A549 (cell line): ENCODE measurements at regions not wholly inside any gene's neighbourhood (a gene's known extent, or its start where the extent isn't known, plus 50 kb on each side); places are given as distances from the start of the nearest gene placed in this dataset.

Source experiments
- ATAC-seq, 2 experiments: fragments of 200-7000 bp in 1 of 2; fragments of >200 bp in 1 of 2; cut with Nextera tagmentation in 1 of 2; cut with Tn5 transposase in 1 of 2; 3 replicates each; pipeline versions ENCODE4 v1.8.0 to v1.9.1; 2018 to 2020; ENCODE audit warnings: mild to moderate bottlenecking in 1 of 2, moderate library complexity in 1 of 2
- CTCF ChIA-PET: fragments of 300-600 bp; sonication (Branson Sonifier 250); formaldehyde crosslinking; extraction: SDS; loops from one replicate; lab custom pipeline; 2021; ENCODE audit warnings: antibody characterized with exemption, inconsistent platforms; lab: Yijun Ruan, JAX
- POLR2A ChIA-PET: fragments of 350-600 bp; formaldehyde crosslinking; extraction: SDS; loops from one replicate; lab custom pipeline; 2021; ENCODE audit warnings: antibody characterized with exemption, inconsistent platforms; lab: Yijun Ruan, JAX
- DNase-seq, 2 experiments: peaks; one replicate each; pipeline versions ENCODE4 v3.0.0 to v3.0.0-alpha.2; 2011 to 2016; ENCODE audit warnings: low read depth in 1 of 2, low spot score in 1 of 2
- FAIRE-seq: peaks from 2 replicates; lab custom pipeline; 2011; peaks lifted over from hg19 to GRCh38; lab: Jason Lieb, UNC
- H3K27ac ChIP-seq, 2 experiments: fragments of >200 bp; sonication (Bioruptor Twin); formaldehyde crosslinking; 3 replicates each; pipeline ENCODE4 v1.5.1; 2016 to 2017
- H3K4me1 ChIP-seq: fragments of >200 bp; sonication (Bioruptor Twin); formaldehyde crosslinking; 3 replicates; pipeline ENCODE4 v1.6.1; 2016
- H3K4me2 ChIP-seq: fragments of >200 bp; sonication (Bioruptor Twin); formaldehyde crosslinking; 3 replicates; pipeline ENCODE4 v1.6.1; 2016
- H3K4me3 ChIP-seq: fragments of >200 bp; sonication (Bioruptor Twin); formaldehyde crosslinking; 3 replicates; pipeline ENCODE4 v1.5.1; 2016
- H3K9me3 ChIP-seq: fragments of >200 bp; sonication (Bioruptor Twin); formaldehyde crosslinking; 3 replicates; pipeline ENCODE4 v1.6.1; 2016
- CBX8 ChIP-seq: fragments of 200-600 bp; sonication (generic); IDR thresholded peaks from 2 replicates; pipeline ENCODE4 v1.6.1; 2016
- CEBPB ChIP-seq, 2 experiments: fragments of >200 bp in 1 of 2; sonication (Bioruptor Twin) in 1 of 2; formaldehyde crosslinking in 1 of 2; IDR thresholded peaks; 2 replicates each; pipeline ENCODE4 v1.6.1; 2012 to 2016
- CHD2 ChIP-seq: fragments of 150-350 bp; IDR thresholded peaks from 2 replicates; pipeline ENCODE4 v1.6.1; 2014; ENCODE audit warnings: low read length; ENCODE audit not compliant: partially characterized antibody
- EHF ChIP-seq: fragments of 250-450 bp; sonication (Bioruptor Pico); IDR thresholded peaks from 2 replicates; pipeline ENCODE4 v1.5.0; 2020; ENCODE audit warnings: mild to moderate bottlenecking
- FOSB ChIP-seq: fragments of 250-450 bp; sonication (Bioruptor Pico); IDR thresholded peaks from 2 replicates; pipeline ENCODE4 v1.5.0; 2020; ENCODE audit warnings: mild to moderate bottlenecking, moderate library complexity
- FOXS1 ChIP-seq: fragments of 250-450 bp; sonication (Bioruptor Pico); IDR thresholded peaks from 2 replicates; pipeline ENCODE4 v1.5.0; 2020; ENCODE audit warnings: mild to moderate bottlenecking, moderate library complexity
- GATA3 ChIP-seq: IDR thresholded peaks from 2 replicates; pipeline ENCODE4 v1.6.1; 2012; ENCODE audit warnings: borderline replicate concordance
- KDM1A ChIP-seq: fragments of 200-600 bp; sonication (generic); IDR thresholded peaks from 2 replicates; pipeline ENCODE4 v1.6.1; 2016; ENCODE audit warnings: low read depth, mild to moderate bottlenecking
- NPAS2 ChIP-seq: fragments of 250-450 bp; sonication (Bioruptor Pico); IDR thresholded peaks from 2 replicates; pipeline ENCODE4 v1.8.0; 2022; ENCODE audit warnings: mild to moderate bottlenecking, moderate library complexity, borderline replicate concordance
- NR3C1 ChIP-seq: fragments of >200 bp; sonication (Bioruptor Twin); formaldehyde crosslinking; IDR thresholded peaks from 3 replicates; pipeline ENCODE4 v1.6.1; 2017
- SREBF2 ChIP-seq: fragments of 450-650 bp; IDR thresholded peaks from 2 replicates; pipeline ENCODE4 v1.6.1; 2014; ENCODE audit warnings: mild to moderate bottlenecking, moderate library complexity
- WGBS: methylation state at CpG from one replicate; pipeline ENCODE4 v1.1.6; 2017; ENCODE audit errors: missing lambda C conversion rate; 5-methylcytosine and 5-hydroxymethylcytosine counted together
- TF ChIP-seq, protein P1 (sequence below): IDR thresholded peaks from 2 replicates; pipeline ENCODE4 v1.6.1; 2012
- TF ChIP-seq, protein P2 (sequence below): IDR thresholded peaks from 2 replicates; pipeline ENCODE4 v1.6.1; 2012; ENCODE audit warnings: low read depth, borderline replicate concordance
- TF ChIP-seq, protein P3 (sequence below): fragments of 200-600 bp; sonication (generic); IDR thresholded peaks from 2 replicates; pipeline ENCODE4 v1.6.1; 2016; ENCODE audit warnings: antibody characterized with exemption, mild to moderate bottlenecking, moderate library complexity
- TF ChIP-seq, protein P4 (sequence below): fragments of 150-350 bp; IDR thresholded peaks from 2 replicates; pipeline ENCODE4 v1.6.1; 2014; ENCODE audit warnings: low read depth, mild to moderate bottlenecking, low read length
- TF ChIP-seq, protein P5 (sequence below): IDR thresholded peaks from 2 replicates; pipeline ENCODE4 v1.6.1; 2012

DNA sequence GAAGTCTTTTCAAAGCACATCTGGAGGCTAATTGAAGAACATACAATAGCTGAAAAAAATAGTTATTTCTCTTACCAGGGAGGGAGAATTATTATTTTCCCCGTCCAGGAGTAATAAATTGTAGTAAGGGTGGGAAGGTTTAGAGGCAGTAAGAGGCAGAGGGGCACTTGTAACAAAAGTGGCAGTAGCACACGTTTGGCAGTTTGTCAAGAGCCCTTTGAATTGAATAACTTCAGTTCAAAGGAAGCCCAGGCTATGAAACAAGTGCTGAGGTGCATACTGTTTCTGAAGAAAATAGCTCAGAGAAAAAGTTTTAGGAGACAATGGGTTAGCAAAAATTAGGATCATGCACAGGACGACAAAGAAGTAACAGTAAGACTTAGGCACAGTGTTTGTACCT lies 451.3 kb downstream of the LRRC70 start:
- WGBS = 0% methylated on average over 3 of the region's 3 CpGs
- Histone ChIP-seq H3K4me3 (no peak overlapping the region), H3K27ac (no peak overlapping the region), H3K4me2 (no peak overlapping the region), H3K9me3 (peaks cover 10% of the 10 kb centered on the region; the same call in 2 of the 3 replicates), H3K4me1 (no peaks in the 10 kb centered on the region)
- TF ChIP-seq KDM1A (no peak), EHF (CRISPR knock-in tag) (no peak), CHD2 (no peak), FOXS1 (CRISPR knock-in tag) (no peak), GATA3 (no peak), CBX8 (no peak), FOSB (CRISPR knock-in tag) (no peak), NR3C1 (no peak)
- TF ChIP-seq, protein P1, sequence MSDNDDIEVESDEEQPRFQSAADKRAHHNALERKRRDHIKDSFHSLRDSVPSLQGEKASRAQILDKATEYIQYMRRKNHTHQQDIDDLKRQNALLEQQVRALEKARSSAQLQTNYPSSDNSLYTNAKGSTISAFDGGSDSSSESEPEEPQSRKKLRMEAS = no peak
- TF ChIP-seq, protein P2, sequence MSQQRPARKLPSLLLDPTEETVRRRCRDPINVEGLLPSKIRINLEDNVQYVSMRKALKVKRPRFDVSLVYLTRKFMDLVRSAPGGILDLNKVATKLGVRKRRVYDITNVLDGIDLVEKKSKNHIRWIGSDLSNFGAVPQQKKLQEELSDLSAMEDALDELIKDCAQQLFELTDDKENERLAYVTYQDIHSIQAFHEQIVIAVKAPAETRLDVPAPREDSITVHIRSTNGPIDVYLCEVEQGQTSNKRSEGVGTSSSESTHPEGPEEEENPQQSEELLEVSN = no peak
- TF ChIP-seq, protein P3, sequence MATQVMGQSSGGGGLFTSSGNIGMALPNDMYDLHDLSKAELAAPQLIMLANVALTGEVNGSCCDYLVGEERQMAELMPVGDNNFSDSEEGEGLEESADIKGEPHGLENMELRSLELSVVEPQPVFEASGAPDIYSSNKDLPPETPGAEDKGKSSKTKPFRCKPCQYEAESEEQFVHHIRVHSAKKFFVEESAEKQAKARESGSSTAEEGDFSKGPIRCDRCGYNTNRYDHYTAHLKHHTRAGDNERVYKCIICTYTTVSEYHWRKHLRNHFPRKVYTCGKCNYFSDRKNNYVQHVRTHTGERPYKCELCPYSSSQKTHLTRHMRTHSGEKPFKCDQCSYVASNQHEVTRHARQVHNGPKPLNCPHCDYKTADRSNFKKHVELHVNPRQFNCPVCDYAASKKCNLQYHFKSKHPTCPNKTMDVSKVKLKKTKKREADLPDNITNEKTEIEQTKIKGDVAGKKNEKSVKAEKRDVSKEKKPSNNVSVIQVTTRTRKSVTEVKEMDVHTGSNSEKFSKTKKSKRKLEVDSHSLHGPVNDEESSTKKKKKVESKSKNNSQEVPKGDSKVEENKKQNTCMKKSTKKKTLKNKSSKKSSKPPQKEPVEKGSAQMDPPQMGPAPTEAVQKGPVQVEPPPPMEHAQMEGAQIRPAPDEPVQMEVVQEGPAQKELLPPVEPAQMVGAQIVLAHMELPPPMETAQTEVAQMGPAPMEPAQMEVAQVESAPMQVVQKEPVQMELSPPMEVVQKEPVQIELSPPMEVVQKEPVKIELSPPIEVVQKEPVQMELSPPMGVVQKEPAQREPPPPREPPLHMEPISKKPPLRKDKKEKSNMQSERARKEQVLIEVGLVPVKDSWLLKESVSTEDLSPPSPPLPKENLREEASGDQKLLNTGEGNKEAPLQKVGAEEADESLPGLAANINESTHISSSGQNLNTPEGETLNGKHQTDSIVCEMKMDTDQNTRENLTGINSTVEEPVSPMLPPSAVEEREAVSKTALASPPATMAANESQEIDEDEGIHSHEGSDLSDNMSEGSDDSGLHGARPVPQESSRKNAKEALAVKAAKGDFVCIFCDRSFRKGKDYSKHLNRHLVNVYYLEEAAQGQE = no peak
- TF ChIP-seq, protein P4, sequence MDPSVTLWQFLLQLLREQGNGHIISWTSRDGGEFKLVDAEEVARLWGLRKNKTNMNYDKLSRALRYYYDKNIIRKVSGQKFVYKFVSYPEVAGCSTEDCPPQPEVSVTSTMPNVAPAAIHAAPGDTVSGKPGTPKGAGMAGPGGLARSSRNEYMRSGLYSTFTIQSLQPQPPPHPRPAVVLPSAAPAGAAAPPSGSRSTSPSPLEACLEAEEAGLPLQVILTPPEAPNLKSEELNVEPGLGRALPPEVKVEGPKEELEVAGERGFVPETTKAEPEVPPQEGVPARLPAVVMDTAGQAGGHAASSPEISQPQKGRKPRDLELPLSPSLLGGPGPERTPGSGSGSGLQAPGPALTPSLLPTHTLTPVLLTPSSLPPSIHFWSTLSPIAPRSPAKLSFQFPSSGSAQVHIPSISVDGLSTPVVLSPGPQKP = no peak
- ChIA-PET POLR2A (no interaction called here), CTCF (no interaction called here)
- ATAC-seq (no peak), DNase-seq (no peak), FAIRE-seq (no peak)

DNA sequence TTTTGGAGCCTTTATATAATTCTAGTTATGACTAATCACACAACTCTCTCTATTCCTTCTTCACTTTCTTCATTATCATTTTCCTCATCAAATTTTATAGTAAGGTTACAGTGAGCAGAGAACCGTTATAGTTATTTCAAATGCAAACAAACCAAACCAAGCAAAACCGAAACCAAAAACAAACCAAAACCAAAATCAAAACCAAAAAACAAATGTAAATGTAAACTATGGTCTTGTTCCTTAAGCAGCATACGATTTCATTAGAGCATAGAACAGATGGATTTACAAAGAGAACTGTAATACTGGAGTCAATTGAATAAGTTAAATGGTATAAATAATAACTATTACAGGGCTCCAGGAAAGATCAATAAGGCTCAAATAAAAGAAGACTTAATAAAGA lies 447.1 kb downstream of the LRRC70 start:
- no peak for FAIRE-seq

DNA sequence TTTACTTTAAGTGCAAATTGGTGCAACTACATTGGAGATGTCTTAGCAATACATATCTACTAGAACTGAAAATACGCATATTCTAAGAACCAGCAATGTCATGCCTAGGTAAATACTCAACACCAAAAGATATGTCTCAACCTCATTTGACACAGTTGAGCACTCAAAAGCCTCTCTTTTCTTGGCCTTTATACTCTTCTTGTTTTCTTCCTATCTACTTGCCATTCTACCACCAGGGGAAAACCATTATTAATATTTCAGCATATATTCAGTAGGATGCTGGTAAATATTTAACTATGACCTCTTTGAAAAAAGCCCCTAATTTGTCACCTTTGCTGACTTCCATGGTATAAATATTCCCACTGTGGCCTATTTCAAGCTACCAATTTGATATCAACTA lies 443.8 kb downstream of the LRRC70 start:
- Histone ChIP-seq H3K4me2 (no peak overlapping the region), H3K4me3 (no peak overlapping the region), H3K27ac (no peak overlapping the region), H3K4me1 (no peaks in the 10 kb centered on the region), H3K9me3 (no peaks in the 10 kb centered on the region)
- FAIRE-seq (no peak), ATAC-seq (no peak), DNase-seq (no peak)
- ChIA-PET POLR2A (no interaction called here), CTCF (no interaction called here)
- whole genome bisulfite sequencing = 92% methylated on average over 1 of the region's 1 CpG
- no peak for TF ChIP-seq CEBPB (IDR thresholded peaks at IDR 0.05)
- no peak for TF ChIP-seq CHD2
- TF ChIP-seq, protein P1 = no peak

More for the DNA sequence above, 447.1 kb downstream of the LRRC70 start:
- H3K4me1 ChIP-seq = no peaks in the 10 kb centered on the region
- H3K9me3 ChIP-seq = no peaks in the 10 kb centered on the region
- WGBS = 3% methylated on average over 3 of the region's 3 CpGs
- H3K27ac ChIP-seq = no peak overlapping the region
- ChIA-PET CTCF (no interaction called here), POLR2A (no interaction called here)
- ATAC-seq = no peak
- H3K4me2 ChIP-seq = no peak overlapping the region
- no peak overlapping the region for H3K4me3 ChIP-seq
- DNase-seq = no peak
- no peak for TF ChIP-seq NPAS2 (CRISPR knock-in tag)
- no peak for TF ChIP-seq SREBF2
- TF ChIP-seq, protein P5, sequence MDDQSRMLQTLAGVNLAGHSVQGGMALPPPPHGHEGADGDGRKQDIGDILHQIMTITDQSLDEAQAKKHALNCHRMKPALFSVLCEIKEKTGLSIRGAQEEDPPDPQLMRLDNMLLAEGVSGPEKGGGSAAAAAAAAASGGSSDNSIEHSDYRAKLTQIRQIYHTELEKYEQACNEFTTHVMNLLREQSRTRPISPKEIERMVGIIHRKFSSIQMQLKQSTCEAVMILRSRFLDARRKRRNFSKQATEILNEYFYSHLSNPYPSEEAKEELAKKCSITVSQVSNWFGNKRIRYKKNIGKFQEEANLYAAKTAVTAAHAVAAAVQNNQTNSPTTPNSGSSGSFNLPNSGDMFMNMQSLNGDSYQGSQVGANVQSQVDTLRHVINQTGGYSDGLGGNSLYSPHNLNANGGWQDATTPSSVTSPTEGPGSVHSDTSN = no peak
- TF ChIP-seq EHF (CRISPR knock-in tag) = no peak
